Endothelial cell of umbilical vein (primary cell): ENCODE measurements at regions not wholly inside any gene's neighbourhood (a gene's known extent, or its start where the extent isn't known, plus 50 kb on each side); places are given as distances from the start of the nearest gene placed in this dataset.

Source experiments
- BruUV-seq: library from RNA; stranded (reverse); fragments of 400-500 nt; replicated peaks from 2 replicates; lab custom pipeline; 2021; lab: Mats Ljungman, UMichigan
- CTCF ChIA-PET: fragments of 300-600, 350-600 bp; sonication (Branson Sonifier 250); formaldehyde crosslinking; loops from one replicate; lab custom pipeline; 2021; ENCODE audit warnings: antibody characterized with exemption, inconsistent platforms; lab: Charles Lee
- POLR2A ChIA-PET: fragments of 300-600, 350-600 bp; sonication (Branson Sonifier 250); formaldehyde crosslinking; loops from one replicate; lab custom pipeline; 2021; ENCODE audit warnings: antibody characterized with exemption, inconsistent platforms; lab: Charles Lee
- DNase-seq: peaks from one replicate; pipeline ENCODE4 v3.0.0-alpha.2; 2011; ENCODE audit warnings: low read depth, low spot score
- FAIRE-seq: peaks from 2 replicates; lab custom pipeline; 2011; peaks lifted over from hg19 to GRCh38; lab: Jason Lieb, UNC
- H2AFZ ChIP-seq: 2 replicates; pipeline ENCODE4 v1.6.0; 2012; ENCODE audit warnings: low read depth, low read length, control low read depth, inconsistent platforms
- H3K27ac ChIP-seq: 2 replicates; pipeline ENCODE4 v1.5.1; 2011; ENCODE audit warnings: low read depth, mild to moderate bottlenecking, control low read depth, low read length, moderate library complexity; ENCODE audit not compliant: insufficient read depth
- H3K27me3 ChIP-seq, 2 experiments: 2 replicates each; pipeline versions ENCODE4 v1.6.0 to v1.6.1; 2011; ENCODE audit warnings: low read length in 2 of 2, mixed read lengths in 1 of 2; ENCODE audit not compliant: control insufficient read depth in 2 of 2, insufficient read depth in 2 of 2
- H3K36me3 ChIP-seq, 2 experiments: 2 replicates in 1 of 2; 3 replicates in 1 of 2; pipeline ENCODE4 v1.5.1; 2011; ENCODE audit warnings: low read length in 2 of 2, mild to moderate bottlenecking in 1 of 2, moderate library complexity in 1 of 2; ENCODE audit not compliant: control insufficient read depth in 2 of 2, insufficient read depth in 2 of 2; ENCODE audit errors: extremely low read depth in 1 of 2
- H3K4me1 ChIP-seq: 3 replicates; pipeline ENCODE4 v1.5.1; 2011; ENCODE audit warnings: mild to moderate bottlenecking, low read length; ENCODE audit not compliant: control insufficient read depth, insufficient read depth; ENCODE audit errors: extremely low read depth
- H3K4me2 ChIP-seq: 2 replicates; pipeline ENCODE4 v1.6.1; 2011; ENCODE audit warnings: low read length, control low read depth, mixed read lengths; ENCODE audit not compliant: insufficient read depth
- H3K4me3 ChIP-seq, 3 experiments: fragments of 200-600 bp in 1 of 3; sonication (generic), shearing (Covaris generic) in 1 of 3; replicated peaks in 1 of 3; 2 replicates each; pipeline ENCODE4 v1.5.1; 2011 to 2016; ENCODE audit warnings: control low read depth in 3 of 3, low read length in 3 of 3, mild to moderate bottlenecking in 2 of 3, inconsistent platforms in 1 of 3, low read depth in 1 of 3, moderate library complexity in 1 of 3; ENCODE audit not compliant: insufficient read depth in 1 of 3
- H3K79me2 ChIP-seq: 2 replicates; pipeline ENCODE4 v1.6.0; 2012; ENCODE audit warnings: low read length, inconsistent platforms; ENCODE audit not compliant: control insufficient read depth, insufficient read depth
- H3K9ac ChIP-seq: replicated peaks from 2 replicates; pipeline ENCODE3; 2011; ENCODE audit warnings: low read length, control low read depth; ENCODE audit not compliant: insufficient read depth; ENCODE audit errors: extremely low read depth
- H3K9me1 ChIP-seq: replicated peaks from 3 replicates; pipeline ENCODE4 v1.6.0; 2011; ENCODE audit warnings: mild to moderate bottlenecking, low read length; ENCODE audit not compliant: control insufficient read depth, insufficient read depth; ENCODE audit errors: extremely low read depth
- H3K9me3 ChIP-seq: replicated peaks from 2 replicates; pipeline ENCODE4 v1.5.1; 2012; ENCODE audit warnings: low read length, inconsistent platforms; ENCODE audit not compliant: control insufficient read depth, insufficient read depth
- H4K20me1 ChIP-seq: replicated peaks from 2 replicates; pipeline ENCODE3; 2011; ENCODE audit warnings: mild to moderate bottlenecking, low read length; ENCODE audit not compliant: control insufficient read depth, insufficient read depth; ENCODE audit errors: extremely low read depth
- CTCF ChIP-seq, 2 donors: IDR thresholded peaks; 1 replicate in 1 of 2; 2 replicates in 1 of 2; pipeline ENCODE4 v1.5.1; 2011; ENCODE audit warnings: low read length in 2 of 2, mild to moderate bottlenecking in 2 of 2, moderate library complexity in 2 of 2, control low read depth in 1 of 2, inconsistent platforms in 1 of 2, low read depth in 1 of 2; ENCODE audit not compliant: insufficient read depth in 1 of 2; ENCODE audit errors: extremely low read depth in 1 of 2
- EZH2 ChIP-seq: IDR thresholded peaks from 2 replicates; pipeline ENCODE4 v1.6.1; 2012; ENCODE audit warnings: borderline replicate concordance, low read depth, mild to moderate bottlenecking, moderate library complexity, low read length, inconsistent platforms; ENCODE audit not compliant: severe bottlenecking
- FOS ChIP-seq: IDR thresholded peaks from 2 replicates; pipeline ENCODE4 v1.6.1; 2011; ENCODE audit warnings: mild to moderate bottlenecking, low read length, moderate library complexity, borderline replicate concordance; ENCODE audit not compliant: insufficient read depth
- GATA2 ChIP-seq: IDR thresholded peaks from 2 replicates; pipeline ENCODE4 v1.7.0; 2011; ENCODE audit warnings: low read depth, mild to moderate bottlenecking, moderate library complexity, mixed read lengths, low read length; ENCODE audit not compliant: insufficient read length, insufficient read depth
- JUN ChIP-seq: IDR thresholded peaks from 2 replicates; pipeline ENCODE4 v1.6.1; 2011; ENCODE audit warnings: borderline replicate concordance, low read depth; ENCODE audit not compliant: insufficient read length, insufficient read depth
- MAX ChIP-seq: IDR thresholded peaks from 2 replicates; pipeline ENCODE4 v1.6.1; 2011; ENCODE audit not compliant: insufficient read depth, insufficient read length
- MYC ChIP-seq: IDR thresholded peaks from one replicate; pipeline ENCODE4 v1.6.1; 2011; ENCODE audit warnings: mild to moderate bottlenecking, low read depth, low read length
- POLR2A ChIP-seq: IDR thresholded peaks from 2 replicates; pipeline ENCODE4 v1.6.1; 2012; ENCODE audit warnings: low read depth, mild to moderate bottlenecking, control low read depth, low read length
- POLR2AphosphoS5 ChIP-seq: IDR thresholded peaks from 2 replicates; pipeline ENCODE4 v1.6.1; 2012; ENCODE audit warnings: low read depth, mild to moderate bottlenecking, control low read depth, low read length, moderate library complexity; ENCODE audit not compliant: insufficient read depth
- dilution Hi-C: fragments of 300-500 bp; cut with MboI; formaldehyde crosslinking; loops from one replicate; pipeline ENCODE4 v1.15.0; 2019; ENCODE audit warnings: low sequenced_read_pairs; ENCODE audit not compliant: extremely low pct_ligation_motif_present
- intact Hi-C: fragments of 100-400 bp; cut with micrococcal nuclease; formaldehyde crosslinking; loops from one replicate; pipeline ENCODE4 v1.10.0; 2022

GRCh38 chr2:8535469-8535795, 146.4 kb upstream of the ID2 start:
- no peaks in the 10 kb centered on the region for H3K79me2 ChIP-seq

More at GRCh38 chr2:8535469-8535795, 146.4 kb upstream of the ID2 start:
- Histone ChIP-seq H3K27me3 (no peaks in the 10 kb centered on the region), H3K4me1 (no peaks in the 10 kb centered on the region), H3K9me3 (no peaks in the 10 kb centered on the region), H3K9ac (no peak overlapping the region), H2AFZ (no peak overlapping the region), H3K4me3 (no peak overlapping the region), H3K27ac (no peak overlapping the region), H3K36me3 (no peaks in the 10 kb centered on the region), H4K20me1 (no peaks in the 10 kb centered on the region), H3K9me1 (no peaks in the 10 kb centered on the region), H3K4me2 (no peak overlapping the region)
- intact Hi-C loops (no loop called here), dilution Hi-C loops (no loop called here)
- ChIA-PET CTCF (no interaction called here), POLR2A (no interaction called here)
- no peak for DNase-seq
- FAIRE-seq, result no peak
- TF ChIP-seq EZH2 (no peak), FOS (no peak), CTCF (IDR thresholded peaks at IDR 0.05; ENCODE audit: extremely low read depth in 1 of 2, insufficient read depth in 1 of 2, low read depth in 1 of 2, low read length in 2 of 2) (no peak), POLR2AphosphoS5 (no peak), MYC (no peak), JUN (no peak), GATA2 (no peak), POLR2A (no peak), MAX (no peak)
- BruUV-seq, result no TSS peak
